HuH-7 (cell line): ENCODE measurements at regions not wholly inside any gene's neighbourhood (a gene's known extent, or its start where the extent isn't known, plus 50 kb on each side); places are given as distances from the start of the nearest gene placed in this dataset.
"Not testable (repeated sequence)": the region's sequence is repeated elsewhere in the genome, so short reads cannot be mapped to it uniquely, and the experiment has no call there.

Experiments used
- DNase-seq: peaks from one replicate; pipeline ENCODE4 v3.0.0; 2011; ENCODE audit warnings: low spot score

GRCh38 chr14:81584495-81584894, 50.8 kb upstream of the SEL1L start:
- DNase-seq = no peak

- no peak for DNase-seq
These were observed 55.9 kb upstream of the SEL1L start for GRCh38 chr14:81589381-81590065.

GRCh38 chr14:81591266-81591665, 57.6 kb upstream of the SEL1L start:
- no peak for DNase-seq

- no peak for DNase-seq
These were observed 60.4 kb upstream of the SEL1L start for GRCh38 chr14:81594012-81594411.

- no peak for DNase-seq
These were observed 72.0 kb upstream of the SEL1L start for GRCh38 chr14:81605660-81606059.

- no peak for DNase-seq
These were observed 79.8 kb upstream of the SEL1L start for GRCh38 chr14:81613341-81614045.

- DNase-seq = not testable (repeated sequence)
These were observed 80.6 kb upstream of the SEL1L start for GRCh38 chr14:81614302-81614701.

- DNase-seq = no peak
These were observed 85.0 kb upstream of the SEL1L start for GRCh38 chr14:81618695-81619094.

- no peak for DNase-seq
These were observed 86.2 kb upstream of the SEL1L start for GRCh38 chr14:81619816-81620215.

GRCh38 chr14:81623771-81624396, 90.2 kb upstream of the SEL1L start:
- DNase-seq = not testable (repeated sequence)

GRCh38 chr14:81625343-81625742, 91.7 kb upstream of the SEL1L start:
- DNase-seq = peak; percentile 30

GRCh38 chr14:81632157-81632556, 98.5 kb upstream of the SEL1L start:
- DNase-seq = no peak

- DNase-seq = no peak
These were observed 99.8 kb upstream of the SEL1L start for GRCh38 chr14:81633496-81633895.

- DNase-seq = no peak
These were observed 104.0 kb upstream of the SEL1L start for GRCh38 chr14:81637639-81638038.

- no peak for DNase-seq
These were observed 105.1 kb upstream of the SEL1L start for GRCh38 chr14:81638656-81639280.

- no peak for DNase-seq
These were observed 120.0 kb upstream of the SEL1L start for GRCh38 chr14:81653626-81654025.

GRCh38 chr14:81655423-81656314, 122.0 kb upstream of the SEL1L start:
- DNase-seq = peak; percentile 45

- no peak for DNase-seq
These were observed 123.2 kb upstream of the SEL1L start for GRCh38 chr14:81656811-81657210.

GRCh38 chr14:81662066-81662465, 128.4 kb upstream of the SEL1L start:
- no peak for DNase-seq

- no peak for DNase-seq
These were observed 129.0 kb upstream of the SEL1L start for GRCh38 chr14:81662570-81663197.

GRCh38 chr14:81668626-81669274, 135.1 kb upstream of the SEL1L start:
- DNase-seq = no peak
